HL-60 (cell line): ENCODE measurements at regions not wholly inside any gene's neighbourhood (a gene's known extent, or its start where the extent isn't known, plus 50 kb on each side); places are given as distances from the start of the nearest gene placed in this dataset.

Experiments used
- DNase-seq, 2 experiments: peaks; one replicate each; pipeline ENCODE4 v3.0.0-alpha.2; 2010 to 2020; ENCODE audit warnings: low read depth in 1 of 2, low spot score in 1 of 2
- H3K27ac ChIP-seq: fragments of 250-450 bp; sonication (Bioruptor Pico); replicated peaks from 2 replicates; pipeline ENCODE4 v1.5.1; 2020; ENCODE audit warnings: mild to moderate bottlenecking, moderate library complexity
- H3K27me3 ChIP-seq: fragments of 250-450 bp; sonication (Bioruptor Pico); 2 replicates; pipeline ENCODE4 v1.5.1; 2021; ENCODE audit warnings: mild to moderate bottlenecking, moderate library complexity; ENCODE audit not compliant: insufficient read depth, poor library complexity, severe bottlenecking
- H3K4me3 ChIP-seq: replicated peaks from 2 replicates; pipeline ENCODE4 v1.5.1; 2011; ENCODE audit warnings: mild to moderate bottlenecking, control low read depth, low read length; ENCODE audit not compliant: insufficient read depth
- GABPA ChIP-seq: IDR thresholded peaks from 2 replicates; pipeline ENCODE4 v1.6.1; 2012; ENCODE audit warnings: low read depth
- POLR2AphosphoS5 ChIP-seq: IDR thresholded peaks from 2 replicates; pipeline ENCODE4 v1.6.1; 2012; ENCODE audit warnings: low read depth
- SPI1 ChIP-seq: IDR thresholded peaks from 2 replicates; pipeline ENCODE4 v1.6.1; 2012; ENCODE audit warnings: low read depth, mild to moderate bottlenecking, borderline replicate concordance
- TF ChIP-seq, protein P1 (sequence below): IDR thresholded peaks from 2 replicates; pipeline ENCODE4 v1.6.1; 2012; ENCODE audit warnings: low read depth; ENCODE audit not compliant: insufficient replicate concordance
- TF ChIP-seq, protein P2 (sequence below): IDR thresholded peaks from one replicate; pipeline ENCODE4 v1.5.1; 2011; ENCODE audit warnings: low read length, control low read depth, inconsistent platforms; ENCODE audit not compliant: insufficient read depth

DNA sequence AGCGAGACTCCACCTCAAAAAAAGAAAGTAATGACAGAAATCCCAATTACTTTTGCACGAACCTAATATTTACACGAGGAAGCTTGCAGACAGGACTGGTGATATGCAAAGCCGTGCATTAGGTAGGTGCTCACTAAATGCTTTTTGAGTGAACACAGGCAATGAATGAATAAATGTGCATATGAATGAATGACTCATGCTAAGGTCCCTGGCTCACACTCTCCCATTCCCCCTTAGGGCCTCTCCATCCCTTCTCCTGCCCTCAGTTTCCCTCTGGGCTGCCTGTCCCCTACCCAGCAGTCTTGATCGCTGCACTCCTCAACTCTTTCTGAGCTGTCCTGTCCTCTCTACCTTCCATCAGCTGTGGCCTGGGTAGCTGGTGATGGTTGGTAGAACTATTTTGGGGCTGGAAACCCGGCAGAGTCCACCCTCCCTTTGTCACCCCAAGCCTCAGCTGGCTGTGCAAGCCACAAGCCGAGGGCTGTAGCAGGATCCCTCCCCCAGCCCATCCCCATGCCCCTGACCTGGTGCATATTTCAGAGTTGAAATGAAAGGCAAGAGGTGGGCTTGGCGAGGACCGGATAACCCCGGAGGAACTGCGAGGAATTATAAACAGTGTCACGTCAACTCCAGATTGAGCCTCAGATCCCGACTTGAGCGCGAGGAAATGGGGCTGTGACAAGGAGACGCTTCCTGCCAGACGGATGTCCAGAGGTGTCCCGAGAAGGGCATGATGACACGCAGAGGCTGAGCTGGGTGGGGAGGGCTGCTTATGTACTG lies 191.7 kb upstream of the GSC start:
- H3K4me3 ChIP-seq: no peak overlapping the region
- no peak for DNase-seq
- peaks cover 7% of the 10 kb centered on the region for H3K27me3 ChIP-seq
- H3K27ac ChIP-seq: no peak overlapping the region
- TF ChIP-seq POLR2AphosphoS5 (no peak), SPI1 (no peak), GABPA (no peak)
- TF ChIP-seq, protein P1, sequence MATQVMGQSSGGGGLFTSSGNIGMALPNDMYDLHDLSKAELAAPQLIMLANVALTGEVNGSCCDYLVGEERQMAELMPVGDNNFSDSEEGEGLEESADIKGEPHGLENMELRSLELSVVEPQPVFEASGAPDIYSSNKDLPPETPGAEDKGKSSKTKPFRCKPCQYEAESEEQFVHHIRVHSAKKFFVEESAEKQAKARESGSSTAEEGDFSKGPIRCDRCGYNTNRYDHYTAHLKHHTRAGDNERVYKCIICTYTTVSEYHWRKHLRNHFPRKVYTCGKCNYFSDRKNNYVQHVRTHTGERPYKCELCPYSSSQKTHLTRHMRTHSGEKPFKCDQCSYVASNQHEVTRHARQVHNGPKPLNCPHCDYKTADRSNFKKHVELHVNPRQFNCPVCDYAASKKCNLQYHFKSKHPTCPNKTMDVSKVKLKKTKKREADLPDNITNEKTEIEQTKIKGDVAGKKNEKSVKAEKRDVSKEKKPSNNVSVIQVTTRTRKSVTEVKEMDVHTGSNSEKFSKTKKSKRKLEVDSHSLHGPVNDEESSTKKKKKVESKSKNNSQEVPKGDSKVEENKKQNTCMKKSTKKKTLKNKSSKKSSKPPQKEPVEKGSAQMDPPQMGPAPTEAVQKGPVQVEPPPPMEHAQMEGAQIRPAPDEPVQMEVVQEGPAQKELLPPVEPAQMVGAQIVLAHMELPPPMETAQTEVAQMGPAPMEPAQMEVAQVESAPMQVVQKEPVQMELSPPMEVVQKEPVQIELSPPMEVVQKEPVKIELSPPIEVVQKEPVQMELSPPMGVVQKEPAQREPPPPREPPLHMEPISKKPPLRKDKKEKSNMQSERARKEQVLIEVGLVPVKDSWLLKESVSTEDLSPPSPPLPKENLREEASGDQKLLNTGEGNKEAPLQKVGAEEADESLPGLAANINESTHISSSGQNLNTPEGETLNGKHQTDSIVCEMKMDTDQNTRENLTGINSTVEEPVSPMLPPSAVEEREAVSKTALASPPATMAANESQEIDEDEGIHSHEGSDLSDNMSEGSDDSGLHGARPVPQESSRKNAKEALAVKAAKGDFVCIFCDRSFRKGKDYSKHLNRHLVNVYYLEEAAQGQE: no peak
- TF ChIP-seq, protein P2, sequence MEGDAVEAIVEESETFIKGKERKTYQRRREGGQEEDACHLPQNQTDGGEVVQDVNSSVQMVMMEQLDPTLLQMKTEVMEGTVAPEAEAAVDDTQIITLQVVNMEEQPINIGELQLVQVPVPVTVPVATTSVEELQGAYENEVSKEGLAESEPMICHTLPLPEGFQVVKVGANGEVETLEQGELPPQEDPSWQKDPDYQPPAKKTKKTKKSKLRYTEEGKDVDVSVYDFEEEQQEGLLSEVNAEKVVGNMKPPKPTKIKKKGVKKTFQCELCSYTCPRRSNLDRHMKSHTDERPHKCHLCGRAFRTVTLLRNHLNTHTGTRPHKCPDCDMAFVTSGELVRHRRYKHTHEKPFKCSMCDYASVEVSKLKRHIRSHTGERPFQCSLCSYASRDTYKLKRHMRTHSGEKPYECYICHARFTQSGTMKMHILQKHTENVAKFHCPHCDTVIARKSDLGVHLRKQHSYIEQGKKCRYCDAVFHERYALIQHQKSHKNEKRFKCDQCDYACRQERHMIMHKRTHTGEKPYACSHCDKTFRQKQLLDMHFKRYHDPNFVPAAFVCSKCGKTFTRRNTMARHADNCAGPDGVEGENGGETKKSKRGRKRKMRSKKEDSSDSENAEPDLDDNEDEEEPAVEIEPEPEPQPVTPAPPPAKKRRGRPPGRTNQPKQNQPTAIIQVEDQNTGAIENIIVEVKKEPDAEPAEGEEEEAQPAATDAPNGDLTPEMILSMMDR: no peak

DNA sequence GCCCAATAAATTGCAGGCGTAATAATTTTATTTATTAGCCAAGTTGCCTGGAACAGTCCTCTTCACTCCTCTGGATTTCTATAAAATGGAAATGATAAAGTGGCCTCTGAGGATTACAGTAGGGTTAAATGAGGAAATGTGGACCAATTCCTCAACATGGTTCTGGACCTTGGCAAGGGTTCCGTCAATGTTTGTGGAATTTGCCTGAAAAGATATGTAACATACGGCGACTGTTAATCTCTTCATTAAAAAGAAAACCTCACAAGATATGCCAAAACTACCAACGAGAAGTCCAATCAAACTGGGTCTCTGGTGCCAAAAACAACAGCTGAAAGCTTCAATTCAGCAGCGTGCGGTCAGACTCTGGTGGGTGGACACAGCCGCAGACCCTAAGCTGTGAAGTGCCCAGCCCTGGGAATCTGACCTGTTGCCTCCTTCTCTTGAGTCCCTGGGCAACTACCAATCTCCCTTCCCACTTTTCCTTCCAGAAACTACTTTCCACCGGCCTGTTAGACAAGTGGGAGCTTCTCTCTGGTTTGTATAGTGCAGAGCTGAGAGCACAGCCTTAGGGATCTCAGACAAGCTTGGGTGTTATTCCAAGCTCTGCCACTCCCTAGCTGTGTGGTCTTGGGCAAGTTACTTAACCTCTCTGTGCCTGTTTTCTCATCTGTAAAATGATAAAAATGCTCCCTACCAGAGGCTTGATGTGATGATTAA lies 190.5 kb upstream of the GSC start:
- TF ChIP-seq, protein P2: no peak
- TF ChIP-seq, protein P1: no peak
- no peak for TF ChIP-seq SPI1
- TF ChIP-seq GABPA: no peak
- TF ChIP-seq POLR2AphosphoS5: no peak

DNA sequence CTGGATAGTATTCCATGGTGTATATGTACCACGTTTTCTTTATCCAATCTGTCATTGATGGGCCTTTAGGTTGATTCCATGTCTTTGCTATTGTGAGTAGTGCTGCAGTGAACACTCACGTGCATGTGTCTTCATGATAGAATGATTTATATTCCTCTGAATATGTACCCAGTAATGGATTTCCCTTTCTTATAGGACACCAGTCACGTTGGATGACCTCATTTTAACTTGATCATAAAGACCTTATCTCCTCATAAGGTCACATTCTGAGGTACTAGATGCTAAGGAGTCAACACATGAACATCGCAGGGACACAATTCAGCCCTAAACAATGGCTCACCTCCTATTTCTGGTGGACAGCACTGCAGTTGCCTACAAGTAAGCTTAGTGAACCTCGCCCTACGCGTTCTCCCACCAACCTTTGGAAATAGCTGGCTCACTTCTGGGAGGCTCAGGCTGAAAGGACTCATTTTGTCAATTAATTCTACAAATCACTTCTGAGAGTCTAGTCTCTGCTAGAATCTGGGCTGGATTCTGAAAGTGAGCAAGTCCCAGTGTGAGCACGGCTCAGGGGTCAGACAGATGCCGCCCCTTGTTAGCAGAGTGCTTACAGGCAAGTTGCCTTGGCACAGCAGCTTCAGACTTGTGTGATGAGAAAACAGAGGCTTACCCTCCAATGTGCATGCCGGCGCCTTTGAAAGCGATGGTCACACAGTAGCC lies 183.8 kb upstream of the GSC start:
- DNase-seq: no peak
- Histone ChIP-seq H3K4me3 (no peak overlapping the region), H3K27ac (no peak overlapping the region), H3K27me3 (peaks cover 4% of the 10 kb centered on the region)
- TF ChIP-seq SPI1: no peak
- TF ChIP-seq, protein P2: no peak
- TF ChIP-seq, protein P1: no peak

More for the DNA sequence above, 190.5 kb upstream of the GSC start:
- peaks cover 7% of the 10 kb centered on the region for H3K27me3 ChIP-seq
- no peak for DNase-seq
- no peak overlapping the region for H3K4me3 ChIP-seq
- no peak overlapping the region for H3K27ac ChIP-seq
